GM21786 (cell line): ENCODE measurements at regions not wholly inside any gene's neighbourhood (a gene's known extent, or its start where the extent isn't known, plus 50 kb on each side); places are given as distances from the start of the nearest gene placed in this dataset.

Source experiments
- ATAC-seq: cut with Tn5 transposase; IDR thresholded peaks from one replicate; pipeline ENCODE4 v1.9.1; 2021; ENCODE audit not compliant: unreplicated experiment

DNA sequence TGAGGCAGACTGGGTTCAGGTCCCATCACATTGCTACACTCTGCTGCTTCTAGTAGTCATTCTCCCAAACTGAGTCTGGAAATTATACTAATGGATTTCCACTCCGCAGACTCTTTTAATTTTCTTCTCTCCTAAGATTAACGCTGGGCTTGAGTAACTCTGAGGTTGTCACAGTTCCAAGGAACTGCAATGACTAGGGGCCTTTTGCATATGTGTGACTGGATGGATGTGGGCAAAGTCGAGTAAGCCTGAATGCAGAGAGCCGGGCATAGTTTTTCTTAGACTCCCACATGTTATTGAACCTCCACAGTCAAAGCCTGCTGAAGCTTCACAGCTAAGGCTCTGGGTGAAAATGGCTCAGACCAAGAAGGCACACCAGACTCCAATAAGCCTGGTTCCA is 160.9 kb upstream of the PROX1 start:
- ATAC-seq: no peak

DNA sequence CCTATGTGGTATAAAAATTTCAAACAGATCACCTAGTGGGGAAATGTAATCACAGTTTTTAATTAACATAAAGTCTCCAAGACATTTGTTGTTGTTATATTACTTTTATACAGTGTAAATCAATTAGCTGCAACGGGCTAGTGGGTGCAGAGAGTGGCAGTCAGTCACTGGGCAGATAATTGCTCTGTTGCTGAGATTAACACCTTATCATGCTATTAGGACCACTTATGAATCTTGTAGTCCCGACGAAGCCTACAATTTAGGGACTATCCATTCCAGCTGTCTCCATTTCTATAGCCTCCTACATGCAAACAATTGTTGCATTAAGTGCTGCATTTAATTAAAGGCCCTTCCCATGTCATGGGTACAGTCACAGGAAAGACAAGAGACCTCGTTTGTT is 158.9 kb upstream of the PROX1 start:
- no peak for ATAC-seq

DNA sequence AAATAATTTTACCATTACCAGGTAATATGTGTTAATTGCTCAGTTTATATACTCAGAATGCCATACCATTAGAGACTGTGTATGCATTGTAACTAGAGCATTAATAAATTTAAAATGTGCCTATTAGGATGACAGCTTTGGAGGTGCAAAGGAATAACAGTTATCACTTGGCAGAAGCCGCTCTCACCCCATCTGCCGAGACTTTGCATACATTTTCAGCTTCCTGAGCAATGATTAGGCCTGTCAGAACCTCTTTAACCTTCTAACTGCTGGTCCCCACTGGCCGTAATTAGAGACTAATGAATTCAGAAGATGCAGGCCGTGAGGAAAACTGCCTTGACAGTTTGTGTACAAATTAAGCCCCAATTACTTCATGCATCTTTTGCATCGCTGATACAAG is 158.0 kb upstream of the PROX1 start:
- no peak for ATAC-seq

DNA sequence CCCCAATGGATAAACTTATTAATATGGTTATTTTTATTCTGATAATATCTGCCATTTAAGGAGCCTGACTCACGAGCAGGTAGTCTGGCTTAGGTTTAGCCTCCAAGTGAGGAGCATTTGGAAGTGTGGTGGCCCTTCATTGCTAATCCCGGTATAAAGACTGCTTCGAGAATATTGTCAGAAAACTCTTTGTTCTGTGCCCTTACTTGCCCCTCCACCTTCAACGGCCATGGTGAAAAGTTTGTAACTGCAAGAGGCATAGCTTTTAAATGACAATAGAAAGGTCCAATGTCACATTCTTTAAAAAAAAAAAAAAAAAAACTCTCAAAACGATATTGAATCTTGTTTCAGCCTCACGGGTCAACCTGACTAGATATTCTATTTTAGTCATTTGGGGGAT is 157.4 kb upstream of the PROX1 start:
- ATAC-seq: no peak

DNA sequence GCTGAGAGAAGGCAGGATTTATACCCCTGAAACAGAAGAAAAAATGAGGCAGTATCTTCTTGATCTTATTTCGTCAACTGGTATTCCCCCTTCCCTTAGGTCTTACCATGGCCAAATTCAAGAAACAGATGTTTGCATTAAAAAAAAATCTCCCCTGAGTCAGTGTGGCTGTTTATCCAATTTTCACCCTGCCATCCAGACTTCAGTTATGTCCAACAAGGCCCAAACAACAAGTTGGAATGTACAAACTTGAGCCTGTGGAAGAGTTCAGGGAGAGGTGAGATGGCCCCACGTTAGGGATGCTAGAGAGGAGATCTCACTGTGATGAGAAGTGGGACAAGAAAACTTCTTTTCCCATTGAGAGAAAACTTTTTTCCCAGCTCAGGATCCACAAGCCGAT is 147.2 kb upstream of the PROX1 start:
- ATAC-seq: no peak

DNA sequence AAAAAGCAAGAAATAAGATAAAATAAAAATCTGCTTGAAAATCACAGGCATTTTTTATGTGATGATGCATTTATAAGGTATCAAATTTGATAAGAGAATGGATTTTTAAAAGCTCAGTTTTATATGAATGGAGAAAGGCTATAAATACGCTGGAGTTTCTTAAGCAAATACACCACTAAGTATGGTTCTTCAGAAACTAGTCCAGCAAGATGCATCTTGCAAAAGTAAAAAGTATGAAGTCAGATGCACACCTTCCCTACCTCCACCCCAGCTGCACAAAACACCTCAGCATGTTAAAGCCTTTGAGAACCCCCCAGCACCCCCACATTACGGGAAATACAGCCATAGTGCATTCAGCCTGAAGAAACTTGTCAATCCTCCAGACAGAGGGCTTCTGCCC is 143.1 kb upstream of the PROX1 start:
- ATAC-seq: no peak

DNA sequence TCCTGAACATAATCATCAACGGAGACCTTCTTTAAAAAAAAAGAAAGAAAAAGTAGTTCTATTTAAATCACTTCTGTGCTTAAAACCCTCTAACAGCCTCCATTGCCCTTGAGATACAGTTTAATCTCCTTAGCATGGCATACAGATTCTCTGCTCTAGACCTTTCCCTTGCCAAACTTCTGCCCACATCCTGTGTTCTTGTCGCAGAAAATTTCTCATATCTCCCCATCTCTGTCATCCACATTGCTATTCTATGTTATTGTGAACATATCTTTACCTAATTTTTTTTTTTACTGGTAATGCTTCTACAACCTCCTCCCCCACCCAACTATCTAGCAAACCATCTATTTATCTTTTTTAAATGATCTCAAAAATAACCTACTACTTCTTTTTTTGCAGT is 135.7 kb upstream of the PROX1 start:
- ATAC-seq: no peak

DNA sequence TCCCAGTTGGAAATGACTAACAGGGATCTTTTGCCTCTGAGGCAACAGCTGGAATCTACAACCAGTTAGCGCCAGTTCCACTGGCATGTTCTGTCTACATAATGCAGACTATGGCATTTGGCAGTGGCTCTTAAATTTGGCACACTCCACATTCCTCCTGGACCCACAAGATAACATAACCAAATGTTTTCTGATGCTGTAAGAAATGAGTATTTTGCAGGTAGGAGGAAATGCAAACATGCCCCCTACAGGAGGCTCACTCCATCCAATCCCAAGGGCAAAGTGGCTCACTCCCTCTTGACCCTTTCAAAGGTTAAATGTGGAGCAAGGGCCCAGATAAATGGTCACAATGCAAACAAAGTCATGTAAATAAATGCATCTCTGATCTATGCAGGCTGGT is 129.2 kb upstream of the PROX1 start:
- ATAC-seq: no peak

DNA sequence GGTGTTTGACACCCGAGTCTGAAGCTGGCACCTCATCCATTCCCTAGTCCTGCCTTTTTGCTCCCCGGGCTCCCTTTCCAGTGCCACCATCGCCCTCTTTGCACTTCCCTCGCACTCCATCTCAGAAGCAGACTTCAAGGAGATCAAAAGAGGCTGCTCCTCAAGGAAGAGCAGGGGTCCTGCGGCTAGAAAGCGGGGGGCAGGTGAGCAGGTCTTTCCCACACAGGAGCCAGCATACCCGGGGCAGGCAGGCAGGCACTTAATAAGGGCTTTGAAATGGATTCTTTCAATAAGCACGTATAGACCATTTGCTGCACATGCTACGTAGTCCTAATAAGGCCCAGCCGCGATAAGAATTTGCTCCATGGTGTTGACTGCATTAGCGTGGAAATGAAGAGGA is 125.9 kb upstream of the PROX1 start:
- ATAC-seq: no peak

DNA sequence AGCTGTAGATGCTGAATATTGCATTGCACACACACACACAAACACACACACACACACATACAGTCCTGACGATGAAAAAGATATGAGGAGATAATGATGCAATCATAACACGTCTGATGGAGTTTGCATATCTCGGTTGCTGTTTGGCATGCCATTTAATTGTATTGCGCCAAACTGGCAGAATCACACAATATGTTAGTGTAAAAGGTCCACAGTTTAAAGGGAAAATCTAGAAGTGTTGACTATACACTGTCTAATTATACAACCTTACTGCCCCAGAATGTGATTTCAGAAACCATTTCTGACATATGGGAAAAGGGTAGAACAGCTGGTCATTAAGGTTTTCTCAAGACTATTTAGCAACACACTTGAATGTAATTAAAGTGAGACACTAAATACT is 123.7 kb upstream of the PROX1 start:
- ATAC-seq: no peak

DNA sequence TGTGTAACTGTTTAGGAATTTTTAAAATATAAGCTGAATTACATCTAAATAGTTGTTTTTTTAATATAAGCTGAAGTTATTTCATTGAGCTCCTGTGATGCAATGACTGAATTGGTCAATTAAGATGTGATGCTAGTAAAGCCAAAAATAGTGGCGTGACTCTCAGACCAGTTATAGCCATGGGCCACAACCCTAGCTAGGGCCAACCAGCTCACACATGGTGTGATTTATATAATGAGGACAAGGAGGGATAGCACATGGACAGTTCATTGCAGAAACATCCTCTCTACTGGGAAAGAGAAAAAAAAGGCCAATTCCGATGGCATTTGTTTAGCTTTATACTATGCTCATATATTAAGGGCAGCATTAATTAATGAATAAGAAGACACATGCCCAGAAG is 119.3 kb upstream of the PROX1 start:
- no peak for ATAC-seq

DNA sequence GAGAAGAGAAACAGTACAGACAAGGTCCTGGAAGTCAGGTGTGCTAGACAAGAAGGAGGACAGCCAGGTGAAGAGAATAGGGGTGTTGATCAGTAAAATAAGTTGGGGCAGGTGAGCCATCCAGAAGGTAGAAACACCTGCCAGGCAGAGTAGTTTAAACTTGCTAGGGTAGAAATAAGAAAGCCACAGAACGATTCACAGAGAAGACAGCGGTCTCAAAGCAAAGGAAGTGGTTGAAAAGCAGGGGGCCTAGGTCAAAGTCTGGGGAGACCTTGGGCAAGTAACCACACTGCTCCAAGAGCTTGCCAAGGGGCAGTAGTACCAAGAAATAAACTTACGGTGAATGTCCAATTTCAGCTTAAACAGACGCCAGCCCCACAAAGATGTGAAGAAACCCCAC is 116.6 kb upstream of the PROX1 start:
- ATAC-seq: no peak

DNA sequence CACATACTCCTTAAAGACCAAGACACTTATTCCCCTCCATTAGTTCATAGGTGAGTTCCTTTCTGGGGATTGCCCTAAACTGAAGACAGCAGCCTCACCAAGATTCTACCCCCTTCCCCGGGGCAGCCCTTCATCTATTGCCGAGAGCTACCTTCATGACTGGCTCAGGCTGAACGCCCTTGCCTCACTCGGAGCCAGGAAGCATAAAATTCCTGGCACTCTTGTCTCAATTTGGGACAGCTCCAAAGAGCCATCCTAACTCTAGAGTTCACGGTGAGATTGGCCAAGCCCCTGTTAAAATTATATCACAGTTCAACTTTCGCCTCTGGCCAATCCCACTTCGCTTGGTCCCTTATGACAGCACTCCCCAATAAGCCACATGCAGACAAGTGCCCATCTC is 113.0 kb upstream of the PROX1 start:
- no peak for ATAC-seq

DNA sequence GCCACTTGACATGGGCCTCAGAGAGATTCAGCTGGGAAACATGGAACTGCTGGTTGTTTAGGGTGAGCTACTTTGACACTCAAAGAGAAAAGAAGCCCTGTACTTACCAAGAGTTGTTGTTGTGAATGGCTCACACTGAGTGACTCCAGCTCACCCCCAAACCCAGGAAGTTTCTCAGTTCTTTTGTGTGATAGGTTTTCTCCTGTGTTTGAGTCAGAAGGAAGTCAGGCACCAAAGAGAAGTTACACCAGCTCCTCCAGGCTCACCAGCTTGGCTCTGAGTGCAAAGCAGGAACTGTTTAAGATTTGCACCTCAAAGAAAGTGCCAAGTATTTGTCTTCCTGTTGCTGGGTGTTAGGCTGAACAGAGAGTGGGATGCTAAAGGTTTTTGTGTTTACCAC is 111.2 kb upstream of the PROX1 start:
- ATAC-seq: no peak

DNA sequence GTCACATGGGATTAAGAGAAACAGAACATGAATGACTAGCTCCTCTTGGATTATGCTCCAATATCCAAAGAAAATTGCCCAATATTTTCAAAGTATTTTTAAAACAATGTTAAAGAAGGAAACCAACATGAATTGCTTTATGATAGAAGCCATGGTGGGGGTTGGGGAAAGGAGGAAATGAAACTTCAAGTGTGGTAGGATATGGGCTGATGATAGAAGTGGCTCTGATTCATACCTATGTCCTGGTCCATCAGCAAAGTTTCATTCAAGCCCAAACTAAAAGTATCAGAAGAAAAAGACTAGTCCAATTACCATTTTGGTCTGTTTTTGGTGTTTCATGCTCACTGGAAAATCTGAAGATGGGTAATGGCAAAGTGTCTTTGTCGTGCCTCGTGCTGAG is 104.2 kb upstream of the PROX1 start:
- no peak for ATAC-seq

DNA sequence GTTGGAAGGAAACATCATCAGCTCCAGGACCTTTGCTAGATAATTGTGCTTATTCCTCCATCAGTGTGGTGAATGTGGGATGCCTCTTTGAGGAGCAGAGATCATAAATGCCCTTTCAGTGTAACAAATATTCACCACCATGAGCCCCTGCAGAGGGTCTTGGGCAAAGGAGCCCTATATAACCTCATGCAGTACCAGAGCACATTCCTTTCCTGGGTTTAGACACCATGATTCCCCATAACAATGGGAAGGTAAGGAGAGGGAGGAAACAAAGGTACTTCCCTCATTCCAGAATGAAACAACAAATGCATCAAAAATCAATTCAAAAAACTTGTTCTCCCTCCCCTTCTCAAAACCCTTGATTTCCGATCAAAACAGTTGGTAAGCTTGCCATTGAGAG is 103.4 kb upstream of the PROX1 start:
- ATAC-seq: no peak

DNA sequence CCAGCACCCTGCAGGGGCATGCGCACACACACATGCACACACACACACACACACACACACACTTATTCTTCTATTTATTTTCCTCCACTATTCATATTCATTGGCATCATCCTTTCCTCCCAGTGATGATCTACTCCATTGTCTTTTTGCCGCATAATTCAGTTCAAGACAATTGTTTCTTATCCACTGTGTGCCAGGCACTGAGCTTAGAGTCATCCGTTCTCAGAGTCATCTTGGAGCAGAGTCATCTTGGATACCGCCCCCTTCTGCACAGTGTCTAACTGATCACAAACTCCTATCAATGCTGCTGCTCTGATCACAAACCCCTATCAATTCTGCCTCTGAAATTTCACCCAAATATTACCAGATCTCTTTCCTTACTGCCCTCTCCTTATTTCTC is 102.8 kb upstream of the PROX1 start:
- ATAC-seq: no peak

DNA sequence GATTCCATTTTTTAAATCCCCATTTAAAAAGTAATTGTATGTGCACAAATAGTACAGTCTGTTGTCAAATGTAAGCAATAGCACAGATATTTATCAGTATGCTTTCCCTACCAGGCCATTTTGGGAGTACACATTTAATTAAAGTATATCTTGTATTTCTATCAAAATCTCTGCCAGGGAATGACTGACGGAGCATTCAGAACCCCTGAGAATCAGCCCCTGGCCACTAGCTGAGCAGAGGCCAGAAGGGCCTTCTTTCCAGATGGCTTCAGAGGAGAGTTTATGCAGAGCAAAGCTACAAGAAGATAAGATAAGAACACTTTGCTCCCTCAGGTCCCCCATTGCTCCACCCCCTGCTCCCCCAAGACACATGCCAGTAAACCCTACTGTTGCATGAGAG is 99.9 kb upstream of the PROX1 start:
- no peak for ATAC-seq

DNA sequence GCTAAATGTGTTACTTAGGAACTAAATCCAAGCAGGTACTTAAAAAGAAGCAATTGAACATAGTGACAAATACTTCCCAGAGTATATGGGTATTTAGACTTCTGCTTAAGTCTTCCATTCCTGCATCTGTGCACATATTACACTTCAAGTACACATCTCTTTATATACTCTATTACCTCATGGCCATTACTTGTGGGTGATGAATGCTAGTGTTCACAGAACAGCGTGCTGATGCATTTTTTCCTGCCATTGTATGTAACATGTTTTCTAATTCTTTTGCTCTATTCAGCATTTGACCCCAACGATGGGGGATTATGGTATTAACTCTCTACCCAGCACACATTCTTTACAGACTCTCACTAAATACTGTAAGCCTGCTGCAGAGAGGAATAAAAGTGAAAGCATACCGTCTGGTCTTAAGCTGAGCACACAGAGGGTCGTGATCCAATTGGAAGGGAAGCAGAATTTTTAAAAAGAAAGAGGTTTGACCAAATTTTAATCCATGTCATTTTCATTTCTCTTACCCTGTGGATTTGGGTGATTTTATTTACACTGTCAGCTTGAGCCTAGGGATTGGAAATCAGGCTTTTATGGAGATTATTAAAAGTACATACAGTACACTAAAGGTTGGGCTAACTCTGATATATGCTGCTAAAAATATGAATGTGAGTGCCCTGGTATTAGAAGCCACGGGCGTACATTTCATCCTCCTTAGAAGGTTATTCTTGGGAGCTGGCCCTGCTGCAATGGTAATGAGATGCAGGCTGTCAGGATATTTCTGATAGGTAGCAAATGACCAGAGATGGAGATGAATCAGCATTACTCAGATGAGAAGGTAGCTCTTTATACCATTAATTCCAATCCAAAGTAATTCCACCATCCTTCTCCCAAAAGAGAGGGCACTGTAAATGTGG is 95.5 kb upstream of the PROX1 start:
- no peak for ATAC-seq

DNA sequence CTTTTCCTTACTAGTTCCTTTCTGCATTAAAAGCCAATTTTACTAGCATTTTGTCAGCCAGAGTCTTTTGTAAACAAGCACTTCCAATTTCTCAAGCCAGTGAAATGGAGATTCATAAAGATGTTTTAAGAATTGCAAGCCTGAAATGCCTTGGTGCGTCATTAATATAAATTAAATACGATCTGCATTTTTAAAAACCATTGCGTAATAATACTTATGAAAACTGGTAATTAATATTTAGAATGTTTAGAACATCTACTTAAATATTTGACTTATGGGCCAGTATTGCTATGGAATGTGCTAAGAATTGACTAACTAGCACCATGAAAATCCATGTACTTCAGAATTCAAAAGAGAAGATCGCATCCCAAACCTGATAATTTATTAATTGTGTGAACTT is 89.1 kb upstream of the PROX1 start:
- no peak for ATAC-seq

DNA sequence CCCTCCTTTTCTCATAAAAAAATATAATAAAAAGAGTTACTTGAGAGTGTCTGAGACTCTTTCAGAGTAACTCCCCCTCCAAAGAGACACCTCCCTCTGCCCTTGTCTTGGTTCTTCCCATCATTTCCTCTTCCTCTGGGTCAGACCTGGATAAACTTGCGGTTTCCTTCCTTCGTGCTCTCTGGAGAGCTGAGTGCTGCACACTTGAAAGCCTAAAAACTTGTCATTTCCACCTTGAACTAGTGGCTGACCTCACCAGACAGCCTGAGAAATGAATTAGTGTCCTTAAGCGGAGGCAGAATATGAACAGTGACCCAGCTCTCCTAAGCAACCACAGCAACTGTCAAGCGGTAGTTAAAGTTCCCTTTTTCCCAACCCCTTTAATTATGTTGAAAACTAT is 88.4 kb upstream of the PROX1 start:
- ATAC-seq: no peak

DNA sequence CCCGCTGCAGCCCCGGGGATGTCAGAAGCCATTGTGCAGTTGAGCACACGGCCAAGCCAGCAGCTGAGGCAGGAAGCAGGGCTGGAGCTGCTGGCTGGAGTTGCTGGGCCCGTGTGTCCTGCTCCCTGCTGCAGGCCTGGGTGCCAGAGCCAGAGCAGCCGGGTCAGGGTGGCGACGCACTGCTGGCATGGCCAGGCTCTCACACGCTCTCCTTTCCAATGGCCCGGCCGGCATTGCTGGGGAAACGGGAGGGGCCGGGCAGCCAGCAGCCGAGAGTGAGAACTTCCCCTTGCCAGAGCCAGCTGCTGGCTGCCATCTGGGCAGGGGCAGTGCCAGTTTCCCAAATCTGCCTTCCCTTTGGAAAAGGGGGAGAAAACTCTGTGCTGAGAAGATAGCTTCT is 82.4 kb upstream of the PROX1 start:
- ATAC-seq: no peak

DNA sequence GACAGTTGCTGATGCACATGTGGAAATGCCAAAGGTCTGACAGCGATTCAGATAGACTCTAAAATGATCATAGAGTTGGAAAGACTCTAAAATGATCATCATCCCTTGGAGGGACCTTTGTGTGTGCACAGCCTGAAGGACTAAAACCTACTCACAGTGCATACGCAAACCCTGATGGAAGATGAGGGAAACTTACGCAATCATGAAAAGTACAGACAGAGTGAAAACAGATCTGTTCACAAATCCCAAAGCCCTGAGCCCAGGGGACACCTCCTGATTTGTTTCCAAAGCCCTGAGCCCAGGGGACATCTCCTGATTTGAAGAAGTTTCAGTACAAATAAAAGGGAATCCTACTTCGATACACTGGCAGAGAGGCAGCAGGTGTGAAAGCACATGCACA is 79.3 kb upstream of the PROX1 start:
- no peak for ATAC-seq
